HepG2 (cell line): ENCODE measurements at regions not wholly inside any gene's neighbourhood (a gene's known extent, or its start where the extent isn't known, plus 50 kb on each side); places are given as distances from the start of the nearest gene placed in this dataset.

Experiments
- ATAC-seq: fragments of 200-7000 bp; cut with Tn5 transposase; 3 replicates; pipeline ENCODE4 v1.9.1; 2020; ENCODE audit warnings: mild to moderate bottlenecking, moderate library complexity
- BruUV-seq: library from RNA; stranded (reverse); fragments of 400-500 nt; replicated peaks from 2 replicates; lab custom pipeline; 2021; lab: Mats Ljungman, UMichigan
- CTCF ChIA-PET: fragments of 300-600 bp; formaldehyde crosslinking; extraction: SDS; loops from one replicate; lab custom pipeline; 2021; ENCODE audit warnings: low total read pairs, inconsistent platforms, low intra/inter-chr PET ratio; lab: Yijun Ruan, JAX
- POLR2A ChIA-PET: fragments of 350-600 bp; sonication (Branson Sonifier 250); formaldehyde crosslinking; loops from one replicate; lab custom pipeline; 2020; ENCODE audit warnings: antibody characterized with exemption, inconsistent platforms; lab: Yijun Ruan, JAX
- DNase-seq: peaks from one replicate; pipeline ENCODE4 v3.0.0-alpha.2; 2015; ENCODE audit warnings: low spot score
- FAIRE-seq: peaks from 3 replicates; lab custom pipeline; 2011; peaks lifted over from hg19 to GRCh38; lab: Jason Lieb, UNC
- H2AFZ ChIP-seq: one replicate; pipeline ENCODE4 v1.6.1; 2011; ENCODE audit warnings: low read length, inconsistent platforms
- H3K27ac ChIP-seq: fragments of 300-600 bp; 3 replicates; pipeline ENCODE4 v1.8.0; 2011; ENCODE audit warnings: mixed run types, mild to moderate bottlenecking, mixed read lengths, low read length, inconsistent platforms; ENCODE audit not compliant: insufficient read depth; ENCODE audit errors: extremely low read length
- H3K27me3 ChIP-seq, 2 experiments: fragments of 200-600 bp in 1 of 2; 2 replicates in 1 of 2; 3 replicates in 1 of 2; pipeline versions ENCODE4 v1.6.0 to v1.8.0; 2011; ENCODE audit warnings: low read length in 2 of 2, mild to moderate bottlenecking in 2 of 2, moderate library complexity in 2 of 2, inconsistent platforms in 1 of 2; ENCODE audit not compliant: insufficient read depth in 2 of 2, control insufficient read depth in 1 of 2
- H3K36me3 ChIP-seq, 2 experiments: fragments of 200-600 bp in 1 of 2; replicated peaks in 1 of 2; 2 replicates in 1 of 2; 3 replicates in 1 of 2; pipeline versions ENCODE4 v1.5.1 to v1.8.0; 2011; ENCODE audit warnings: low read length in 2 of 2, inconsistent platforms in 1 of 2; ENCODE audit not compliant: insufficient read depth in 2 of 2, control insufficient read depth in 1 of 2
- H3K4me1 ChIP-seq: 2 replicates; pipeline ENCODE4 v1.5.1; 2012; ENCODE audit warnings: low read length, inconsistent platforms; ENCODE audit not compliant: insufficient read depth
- H3K4me2 ChIP-seq: 2 replicates; pipeline ENCODE4 v1.6.0; 2011; ENCODE audit warnings: low read depth, low read length, inconsistent platforms
- H3K4me3 ChIP-seq, 3 experiments: fragments of 200-600 bp in 1 of 3; sonication (generic), shearing (Covaris generic) in 1 of 3; replicated peaks in 1 of 3; 2 replicates each; pipeline ENCODE4 v1.5.1; 2011 to 2016; ENCODE audit warnings: low read length in 3 of 3, inconsistent platforms in 2 of 3, low read depth in 2 of 3, mild to moderate bottlenecking in 2 of 3, control low read depth in 1 of 3, mixed read lengths in 1 of 3; ENCODE audit not compliant: insufficient read depth in 1 of 3
- H3K79me2 ChIP-seq: one replicate; pipeline ENCODE4 v1.6.1; 2011; ENCODE audit warnings: low read length, inconsistent platforms; ENCODE audit not compliant: insufficient read depth
- H3K9ac ChIP-seq: 2 replicates; pipeline ENCODE4 v1.6.0; 2011; ENCODE audit warnings: mild to moderate bottlenecking, low read depth, low read length, inconsistent platforms; ENCODE audit not compliant: insufficient read depth
- H3K9me3 ChIP-seq: 2 replicates; pipeline ENCODE4 v1.5.1; 2012; ENCODE audit warnings: mild to moderate bottlenecking, low read length
- H4K20me1 ChIP-seq: 2 replicates; pipeline ENCODE4 v1.6.0; 2011; ENCODE audit warnings: inconsistent platforms, mild to moderate bottlenecking, low read length, moderate library complexity; ENCODE audit not compliant: insufficient read depth
- ASH2L ChIP-seq: fragments of 300-600, 200-600 bp; sonication (generic); IDR thresholded peaks from 2 replicates; pipeline ENCODE4 v1.7.0; 2017; ENCODE audit warnings: low read depth, mild to moderate bottlenecking, moderate library complexity, mixed read lengths, low read length; ENCODE audit not compliant: insufficient read length
- GPN1 ChIP-seq: sonication (generic); formaldehyde crosslinking; IDR thresholded peaks from 2 replicates; pipeline ENCODE4 v1.5.1; 2020; ENCODE audit warnings: missing genetic modification reagents, borderline replicate concordance
- MBNL3 ChIP-seq: fragments of 250-450 bp; sonication (Bioruptor Pico); conservative IDR thresholded peaks from 2 replicates; pipeline ENCODE4 v1.8.0; 2022; ENCODE audit warnings: mild to moderate bottlenecking, inconsistent platforms
- TFE3 ChIP-seq: IDR thresholded peaks from 2 replicates; pipeline ENCODE4 v1.6.1; 2016
- YEATS2 ChIP-seq: sonication (generic); formaldehyde crosslinking; IDR thresholded peaks from 2 replicates; pipeline ENCODE4 v1.4.0; 2020; ENCODE audit warnings: missing genetic modification reagents, borderline replicate concordance
- ZBTB7A ChIP-seq: sonication (generic); formaldehyde crosslinking; IDR thresholded peaks from 2 replicates; pipeline ENCODE4 v1.8.0; 2022; ENCODE audit warnings: mild to moderate bottlenecking, missing genetic modification reagents
- ZFP36 ChIP-seq: fragments of 150-350 bp; IDR thresholded peaks from 2 replicates; pipeline ENCODE4 v1.6.1; 2018; ENCODE audit warnings: borderline replicate concordance, low read length, low read depth; ENCODE audit not compliant: partially characterized antibody
- ZNF598 ChIP-seq: sonication (generic); formaldehyde crosslinking; IDR thresholded peaks from 2 replicates; pipeline ENCODE4 v1.5.1; 2020; ENCODE audit warnings: mild to moderate bottlenecking, missing genetic modification reagents, borderline replicate concordance
- ZNF713 ChIP-seq: sonication (generic); formaldehyde crosslinking; IDR thresholded peaks from 2 replicates; pipeline ENCODE4 v1.4.0; 2020; ENCODE audit warnings: mild to moderate bottlenecking, missing genetic modification reagents
- ZNF737 ChIP-seq: sonication (generic); formaldehyde crosslinking; IDR thresholded peaks from 2 replicates; pipeline ENCODE4 v1.5.0; 2020; ENCODE audit warnings: missing genetic modification reagents, mild to moderate bottlenecking, borderline replicate concordance
- WGBS: methylation state at CpG from one replicate; pipeline ENCODE4 v1.1.6; 2017; ENCODE audit warnings: low lambda C conversion rate; 5-methylcytosine and 5-hydroxymethylcytosine counted together
- in situ Hi-C: cut with HindIII; loops from 2 replicates; pipeline ENCODE4 v1.10.0; 2017; ENCODE audit warnings: low pct_unique_long_range_greater_than_20kb; ENCODE audit not compliant: extremely low pct_ligation_motif_present
- intact Hi-C: fragments of 100-400 bp; cut with micrococcal nuclease; formaldehyde crosslinking; loops from one replicate; pipeline ENCODE4 v1.10.0; 2022; ENCODE audit not compliant: unreplicated experiment
- TF ChIP-seq, protein P1 (sequence below): sonication (generic); formaldehyde crosslinking; IDR thresholded peaks from 2 replicates; pipeline ENCODE4 v1.4.0; 2020; ENCODE audit warnings: mild to moderate bottlenecking, missing genetic modification reagents

GRCh38 chr2:59986511-59986910 lies 566.9 kb downstream of the BCL11A start:
- no peak overlapping the region for H3K4me3 ChIP-seq
- H3K79me2 ChIP-seq = no peaks in the 10 kb centered on the region
- ChIA-PET POLR2A (no interaction called here), CTCF (no interaction called here)
- no peaks in the 10 kb centered on the region for H3K4me1 ChIP-seq
- no peaks in the 10 kb centered on the region for H3K9me3 ChIP-seq
- no peak overlapping the region for H3K4me2 ChIP-seq
- BruUV-seq = no TSS peak
- H2AFZ ChIP-seq = no peak overlapping the region
- no peak for TF ChIP-seq YEATS2 (CRISPR knock-in tag)
- no peak for TF ChIP-seq ZBTB7A (CRISPR knock-in tag)
- no peak for TF ChIP-seq ZNF713
- no peak for TF ChIP-seq ZNF737 (CRISPR knock-in tag)
- no peak for TF ChIP-seq MBNL3
- intact Hi-C loops = no loop called here
- H4K20me1 ChIP-seq = no peaks in the 10 kb centered on the region
- DNase-seq = no peak
- 3% methylated on average over 4 of the region's 4 CpGs for WGBS
- no peaks in the 10 kb centered on the region for H3K27me3 ChIP-seq
- H3K27ac ChIP-seq = no peak overlapping the region
- FAIRE-seq = no peak
- ATAC-seq = no peak
- in situ Hi-C loops = no loop called here
- no peak overlapping the region for H3K9ac ChIP-seq
- H3K36me3 ChIP-seq = no peaks in the 10 kb centered on the region

- no peak overlapping the region for H3K4me3 ChIP-seq
- no peaks in the 10 kb centered on the region for H3K27me3 ChIP-seq
- H3K79me2 ChIP-seq = no peaks in the 10 kb centered on the region
- POLR2A ChIA-PET = no interaction called here
- in situ Hi-C loops = no loop called here
- no peak overlapping the region for H3K27ac ChIP-seq
- no peaks in the 10 kb centered on the region for H4K20me1 ChIP-seq
- H3K9ac ChIP-seq = no peak overlapping the region
- intact Hi-C loops = no loop called here
- WGBS = 3% methylated on average over 3 of the region's 3 CpGs
- H3K9me3 ChIP-seq = no peaks in the 10 kb centered on the region
- H2AFZ ChIP-seq = no peak overlapping the region
- ATAC-seq = no peak
- CTCF ChIA-PET = no interaction called here
- no peak for FAIRE-seq
- DNase-seq = no peak
- H3K36me3 ChIP-seq = no peaks in the 10 kb centered on the region
- no peaks in the 10 kb centered on the region for H3K4me1 ChIP-seq
- BruUV-seq = no TSS peak
- no peak overlapping the region for H3K4me2 ChIP-seq
- TF ChIP-seq GPN1 (CRISPR knock-in tag) = no peak
- no peak for TF ChIP-seq ZNF598 (CRISPR knock-in tag)
- TF ChIP-seq TFE3 (CRISPR knock-in tag) = no peak
- no peak for TF ChIP-seq ASH2L
- TF ChIP-seq, protein P1, sequence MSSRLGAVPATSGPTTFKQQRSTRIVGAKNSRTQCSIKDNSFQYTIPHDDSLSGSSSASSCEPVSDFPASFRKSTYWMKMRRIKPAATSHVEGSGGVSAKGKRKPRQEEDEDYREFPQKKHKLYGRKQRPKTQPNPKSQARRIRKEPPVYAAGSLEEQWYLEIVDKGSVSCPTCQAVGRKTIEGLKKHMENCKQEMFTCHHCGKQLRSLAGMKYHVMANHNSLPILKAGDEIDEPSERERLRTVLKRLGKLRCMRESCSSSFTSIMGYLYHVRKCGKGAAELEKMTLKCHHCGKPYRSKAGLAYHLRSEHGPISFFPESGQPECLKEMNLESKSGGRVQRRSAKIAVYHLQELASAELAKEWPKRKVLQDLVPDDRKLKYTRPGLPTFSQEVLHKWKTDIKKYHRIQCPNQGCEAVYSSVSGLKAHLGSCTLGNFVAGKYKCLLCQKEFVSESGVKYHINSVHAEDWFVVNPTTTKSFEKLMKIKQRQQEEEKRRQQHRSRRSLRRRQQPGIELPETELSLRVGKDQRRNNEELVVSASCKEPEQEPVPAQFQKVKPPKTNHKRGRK (CRISPR knock-in tag) = no peak
- TF ChIP-seq ZFP36 = no peak
Observed at GRCh38 chr2:59985923-59986322, 567.5 kb downstream of the BCL11A start.
